ENCODE measurements at regions not wholly inside any gene's neighbourhood (a gene's known extent, or its start where the extent isn't known, plus 50 kb on each side); places are given as distances from the start of the nearest gene placed in this dataset.

DNA sequence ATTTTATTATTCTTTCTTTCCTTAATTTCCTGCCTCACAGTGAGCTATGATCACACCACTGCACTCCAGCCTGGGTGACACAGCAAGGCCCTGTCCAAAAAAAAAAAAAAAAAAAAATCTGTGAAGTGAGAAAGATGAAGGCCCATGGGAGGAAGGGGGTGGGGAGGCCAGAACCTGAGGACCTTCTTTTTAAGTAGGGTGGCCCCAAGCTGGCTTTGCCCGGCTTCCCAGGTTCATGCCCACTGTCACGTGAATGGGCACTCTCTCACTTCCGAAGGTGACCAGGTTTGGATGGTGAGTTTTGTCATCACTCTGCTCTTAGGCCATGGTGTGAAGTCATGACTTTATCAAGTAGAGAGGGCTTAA is 82.3 kb downstream of the TNFAIP2 start:
- intact Hi-C loops (cut with micrococcal nuclease): no loop called here
- no peak for TF ChIP-seq CTCF (IDR thresholded peaks at IDR 0.05; ENCODE audit: borderline replicate concordance)

DNA sequence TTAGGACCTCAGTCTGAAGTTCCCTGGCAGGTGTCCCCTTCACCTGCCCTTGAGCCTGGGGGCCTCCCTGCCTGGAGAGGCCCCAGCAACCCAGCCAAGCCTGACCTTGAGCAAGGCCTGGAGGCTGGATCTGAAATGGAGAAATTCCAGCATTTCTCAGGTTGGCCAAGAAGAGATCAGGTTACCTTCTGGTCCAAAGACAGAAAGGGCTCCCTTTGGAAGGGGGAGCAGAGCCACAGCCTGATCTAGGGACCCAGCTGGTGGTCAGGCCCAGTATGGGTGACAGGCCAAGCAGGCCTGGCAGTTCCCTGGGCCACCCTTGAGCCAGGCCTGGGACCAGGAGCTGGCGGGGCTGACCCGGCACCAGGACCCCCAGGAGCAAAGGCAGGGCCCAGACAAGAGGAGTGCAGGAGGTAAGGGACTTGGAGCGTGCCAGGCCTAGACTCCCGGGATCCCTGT is 82.8 kb downstream of the TNFAIP2 start:
- no peak for DNase-seq
- peaks cover 28% of the 10 kb centered on the region for H3K9me3 ChIP-seq (replicated peaks)
- intact Hi-C loops (cut with micrococcal nuclease): no loop called here
- TF ChIP-seq CTCF (IDR thresholded peaks at IDR 0.05; ENCODE audit: borderline replicate concordance): no peak
- H3K27ac ChIP-seq (replicated peaks): peak overlapping the region; percentile 83
- no peaks in the 10 kb centered on the region for H3K36me3 ChIP-seq
- H3K4me3 ChIP-seq: peak overlapping the region; percentile 70
- H3K4me1 ChIP-seq: peaks cover 22% of the 10 kb centered on the region
- H3K27me3 ChIP-seq (ENCODE audit: low read depth): peaks cover 78% of the 10 kb centered on the region

More for the DNA sequence above, 82.3 kb downstream of the TNFAIP2 start:
- H3K4me3 ChIP-seq: peak overlapping the region; percentile 70
- H3K36me3 ChIP-seq: no peaks in the 10 kb centered on the region
- peaks cover 22% of the 10 kb centered on the region for H3K4me1 ChIP-seq
- H3K27ac ChIP-seq (replicated peaks): peak overlapping the region; percentile 83
- DNase-seq: no peak
- peaks cover 33% of the 10 kb centered on the region for H3K9me3 ChIP-seq (replicated peaks)
- peaks cover 73% of the 10 kb centered on the region for H3K27me3 ChIP-seq (ENCODE audit: low read depth)

- H3K4me3 ChIP-seq: peak overlapping the region; percentile 70
Measured at GRCh38 chr14:103206836-103207387, 83.7 kb downstream of the TNFAIP2 start.

GRCh38 chr14:103207388-103208072 is 84.3 kb downstream of the TNFAIP2 start:
- TF ChIP-seq CTCF (IDR thresholded peaks at IDR 0.05; ENCODE audit: borderline replicate concordance): no peak
- Histone ChIP-seq H3K4me1 (peaks cover 22% of the 10 kb centered on the region), H3K27ac (replicated peaks) (peak overlapping the region; percentile 83), H3K9me3 (replicated peaks) (peaks cover 23% of the 10 kb centered on the region), H3K36me3 (no peaks in the 10 kb centered on the region), H3K4me3 (peak overlapping the region; percentile 70), H3K27me3 (ENCODE audit: low read depth) (peaks cover 69% of the 10 kb centered on the region)
- intact Hi-C loops (cut with micrococcal nuclease): no loop called here
- DNase-seq: peak; percentile 49

More at GRCh38 chr14:103206836-103207387, 83.7 kb downstream of the TNFAIP2 start:
- H3K27ac ChIP-seq (replicated peaks): peak overlapping the region; percentile 83
- peaks cover 75% of the 10 kb centered on the region for H3K27me3 ChIP-seq (ENCODE audit: low read depth)
- H3K36me3 ChIP-seq: no peaks in the 10 kb centered on the region
- peaks cover 22% of the 10 kb centered on the region for H3K4me1 ChIP-seq
- no peak for TF ChIP-seq CTCF (IDR thresholded peaks at IDR 0.05; ENCODE audit: borderline replicate concordance)
- peak; percentile 91 for DNase-seq
- intact Hi-C loops (cut with micrococcal nuclease): no loop called here
- peaks cover 23% of the 10 kb centered on the region for H3K9me3 ChIP-seq (replicated peaks)

GRCh38 chr14:103209054-103209453 is 85.8 kb downstream of the TNFAIP2 start:
- peaks cover 22% of the 10 kb centered on the region for H3K4me1 ChIP-seq
- intact Hi-C loops (cut with micrococcal nuclease): no loop called here
- DNase-seq: no peak
- H3K9me3 ChIP-seq (replicated peaks): peaks cover 17% of the 10 kb centered on the region
- H3K27me3 ChIP-seq (ENCODE audit: low read depth): peaks cover 57% of the 10 kb centered on the region
- no peak for TF ChIP-seq CTCF (IDR thresholded peaks at IDR 0.05; ENCODE audit: borderline replicate concordance)
- peak overlapping the region; percentile 44 for H3K27ac ChIP-seq (replicated peaks)
- no peaks in the 10 kb centered on the region for H3K36me3 ChIP-seq
- H3K4me3 ChIP-seq: peak overlapping the region; percentile 70

Measured in left ventricle myocardium inferior (tissue), 1 donor.